HepG2 (cell line): ENCODE measurements at regions not wholly inside any gene's neighbourhood (a gene's known extent, or its start where the extent isn't known, plus 50 kb on each side); places are given as distances from the start of the nearest gene placed in this dataset.

Experiments used
- ATF7 ChIP-seq, 2 experiments: fragments of 450-650 bp in 1 of 2; sonication (generic) in 1 of 2; formaldehyde crosslinking in 1 of 2; IDR thresholded peaks; 2 replicates each; pipeline versions ENCODE4 v1.4.0 to v1.6.1; 2016 to 2020; ENCODE audit warnings: antibody characterized with exemption in 1 of 2, mild to moderate bottlenecking in 1 of 2, missing genetic modification reagents in 1 of 2
- ATRX ChIP-seq: sonication (generic); formaldehyde crosslinking; IDR thresholded peaks from 2 replicates; pipeline ENCODE4 v1.4.0; 2020; ENCODE audit warnings: missing genetic modification reagents, borderline replicate concordance
- DRAP1 ChIP-seq: IDR thresholded peaks from 2 replicates; pipeline ENCODE4 v1.6.1; 2016; ENCODE audit warnings: missing genetic modification reagents, missing compliant biosample characterization
- KMT2A ChIP-seq: sonication (generic); formaldehyde crosslinking; IDR thresholded peaks from 2 replicates; pipeline ENCODE4 v1.4.0; 2020; ENCODE audit warnings: missing genetic modification reagents
- KMT2B ChIP-seq: IDR thresholded peaks from 2 replicates; pipeline ENCODE4 v1.6.1; 2016; ENCODE audit warnings: missing genetic modification reagents, missing compliant biosample characterization
- MYC ChIP-seq: sonication (generic); formaldehyde crosslinking; IDR thresholded peaks from 2 replicates; pipeline ENCODE4 v1.9.0; 2021; ENCODE audit warnings: missing genetic modification reagents, borderline replicate concordance
- RORA ChIP-seq: sonication (generic); formaldehyde crosslinking; IDR thresholded peaks from 2 replicates; pipeline ENCODE4 v1.5.0; 2020; ENCODE audit warnings: mild to moderate bottlenecking, missing genetic modification reagents, moderate library complexity
- TBP ChIP-seq: sonication (generic); formaldehyde crosslinking; IDR thresholded peaks from 2 replicates; pipeline ENCODE4 v1.5.0; 2020; ENCODE audit warnings: missing genetic modification reagents
- ZFP36L2 ChIP-seq: sonication (generic); formaldehyde crosslinking; IDR thresholded peaks from 2 replicates; pipeline ENCODE4 v1.4.0; 2020; ENCODE audit warnings: missing genetic modification reagents
- ZFY ChIP-seq: sonication (generic); formaldehyde crosslinking; IDR thresholded peaks from 2 replicates; pipeline ENCODE4 v1.4.0; 2020; ENCODE audit warnings: missing genetic modification reagents
- ZNF576 ChIP-seq: sonication (generic); formaldehyde crosslinking; IDR thresholded peaks from 2 replicates; pipeline ENCODE4 v1.4.0; 2020; ENCODE audit warnings: mild to moderate bottlenecking, missing genetic modification reagents
- ZNF784 ChIP-seq: sonication (generic); formaldehyde crosslinking; IDR thresholded peaks from 2 replicates; pipeline ENCODE4 v1.5.1; 2020; ENCODE audit warnings: missing genetic modification reagents, mild to moderate bottlenecking, borderline replicate concordance
- TF ChIP-seq, protein P1 (sequence below): sonication (generic); formaldehyde crosslinking; IDR thresholded peaks from 2 replicates; pipeline ENCODE4 v1.4.0; 2020; ENCODE audit warnings: mild to moderate bottlenecking, missing genetic modification reagents
- TF ChIP-seq, protein P2 (sequence below): sonication (generic); formaldehyde crosslinking; conservative IDR thresholded peaks from 2 replicates; pipeline ENCODE4 v1.8.0; 2022; ENCODE audit warnings: low read depth, missing genetic modification reagents

DNA sequence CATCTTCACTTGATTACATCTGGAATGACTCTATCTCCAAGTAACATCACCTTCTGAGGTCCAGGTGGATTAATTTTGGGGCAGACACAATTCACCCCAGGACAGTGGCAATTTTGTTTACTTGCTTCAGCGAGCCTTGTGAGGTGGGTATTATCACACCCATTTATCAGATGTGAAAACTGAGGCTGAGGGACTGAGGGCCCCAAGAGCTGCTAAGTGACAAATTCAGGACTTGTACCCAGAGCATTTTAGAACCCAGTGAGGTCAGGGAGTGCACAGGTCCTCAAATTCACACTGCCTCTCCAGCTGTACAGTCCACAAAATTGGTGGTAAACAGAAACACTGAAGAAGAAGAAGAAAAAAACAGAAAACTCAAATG, 125.2 kb upstream of the PMEPA1 start (continued):
- TF ChIP-seq ZFY (CRISPR knock-in tag) (no peak), RORA (no peak), ZNF576 (CRISPR knock-in tag) (no peak), ATRX (CRISPR knock-in tag) (no peak), ATF7 (IDR thresholded peaks at IDR 0.05) (peak; percentile 61), ATF7 (CRISPR knock-in tag; IDR thresholded peaks at IDR 0.05) (no peak), TBP (no peak), KMT2B (CRISPR knock-in tag) (no peak), KMT2A (CRISPR knock-in tag) (no peak), MYC (no peak), DRAP1 (CRISPR knock-in tag) (no peak), ZNF784 (CRISPR knock-in tag) (no peak), ZFP36L2 (CRISPR knock-in tag) (no peak)
- TF ChIP-seq, protein P1, sequence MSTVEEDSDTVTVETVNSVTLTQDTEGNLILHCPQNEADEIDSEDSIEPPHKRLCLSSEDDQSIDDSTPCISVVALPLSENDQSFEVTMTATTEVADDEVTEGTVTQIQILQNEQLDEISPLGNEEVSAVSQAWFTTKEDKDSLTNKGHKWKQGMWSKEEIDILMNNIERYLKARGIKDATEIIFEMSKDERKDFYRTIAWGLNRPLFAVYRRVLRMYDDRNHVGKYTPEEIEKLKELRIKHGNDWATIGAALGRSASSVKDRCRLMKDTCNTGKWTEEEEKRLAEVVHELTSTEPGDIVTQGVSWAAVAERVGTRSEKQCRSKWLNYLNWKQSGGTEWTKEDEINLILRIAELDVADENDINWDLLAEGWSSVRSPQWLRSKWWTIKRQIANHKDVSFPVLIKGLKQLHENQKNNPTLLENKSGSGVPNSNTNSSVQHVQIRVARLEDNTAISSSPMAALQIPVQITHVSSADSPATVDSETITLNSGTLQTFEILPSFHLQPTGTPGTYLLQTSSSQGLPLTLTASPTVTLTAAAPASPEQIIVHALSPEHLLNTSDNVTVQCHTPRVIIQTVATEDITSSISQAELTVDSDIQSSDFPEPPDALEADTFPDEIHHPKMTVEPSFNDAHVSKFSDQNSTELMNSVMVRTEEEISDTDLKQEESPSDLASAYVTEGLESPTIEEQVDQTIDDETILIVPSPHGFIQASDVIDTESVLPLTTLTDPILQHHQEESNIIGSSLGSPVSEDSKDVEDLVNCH: no peak
- TF ChIP-seq, protein P2, sequence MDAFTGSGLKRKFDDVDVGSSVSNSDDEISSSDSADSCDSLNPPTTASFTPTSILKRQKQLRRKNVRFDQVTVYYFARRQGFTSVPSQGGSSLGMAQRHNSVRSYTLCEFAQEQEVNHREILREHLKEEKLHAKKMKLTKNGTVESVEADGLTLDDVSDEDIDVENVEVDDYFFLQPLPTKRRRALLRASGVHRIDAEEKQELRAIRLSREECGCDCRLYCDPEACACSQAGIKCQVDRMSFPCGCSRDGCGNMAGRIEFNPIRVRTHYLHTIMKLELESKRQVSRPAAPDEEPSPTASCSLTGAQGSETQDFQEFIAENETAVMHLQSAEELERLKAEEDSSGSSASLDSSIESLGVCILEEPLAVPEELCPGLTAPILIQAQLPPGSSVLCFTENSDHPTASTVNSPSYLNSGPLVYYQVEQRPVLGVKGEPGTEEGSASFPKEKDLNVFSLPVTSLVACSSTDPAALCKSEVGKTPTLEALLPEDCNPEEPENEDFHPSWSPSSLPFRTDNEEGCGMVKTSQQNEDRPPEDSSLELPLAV: no peak
